ENCODE measurements at regions not wholly inside any gene's neighbourhood (a gene's known extent, or its start where the extent isn't known, plus 50 kb on each side); places are given as distances from the start of the nearest gene placed in this dataset.

GRCh38 chr3:156614642-156615511 is 59.5 kb upstream of the TIPARP start:
- Histone ChIP-seq H3K4me3 (no peak overlapping the region), H3F3A (ENCODE audit: low read depth) (no peaks in the 10 kb centered on the region), H3K27me3 (no peaks in the 10 kb centered on the region), H3K79me2 (ENCODE audit: low read depth) (no peaks in the 10 kb centered on the region), H3K9me3 (ENCODE audit: low read depth) (no peaks in the 10 kb centered on the region), H4K20me1 (ENCODE audit: low read depth) (no peaks in the 10 kb centered on the region), H3K9ac (no peak overlapping the region), H3K36me3 (no peaks in the 10 kb centered on the region), H3K27ac (no peak overlapping the region), H3K4me2 (no peak overlapping the region), H2AFZ (replicated peaks) (no peak overlapping the region), H3K4me1 (peaks cover 3% of the 10 kb centered on the region)
- Mint-ChIP-seq H3K27me3 (ENCODE audit: insufficient read depth, low read depth) (no peaks in the 10 kb centered on the region), H3K36me3 (no peaks in the 10 kb centered on the region), H3K27ac (no peak overlapping the region), H3K9me3 (no peaks in the 10 kb centered on the region), H3K4me1 (peaks cover 14% of the 10 kb centered on the region), H3K4me3 (no peak overlapping the region)
- DNase-seq (ENCODE audit: low spot score), result no peak
- TF ChIP-seq CTCF (IDR thresholded peaks at IDR 0.05) (no peak), EZH2phosphoT487 (IDR thresholded peaks at IDR 0.05) (no peak), EZH2 (IDR thresholded peaks at IDR 0.05) (no peak)

DNA sequence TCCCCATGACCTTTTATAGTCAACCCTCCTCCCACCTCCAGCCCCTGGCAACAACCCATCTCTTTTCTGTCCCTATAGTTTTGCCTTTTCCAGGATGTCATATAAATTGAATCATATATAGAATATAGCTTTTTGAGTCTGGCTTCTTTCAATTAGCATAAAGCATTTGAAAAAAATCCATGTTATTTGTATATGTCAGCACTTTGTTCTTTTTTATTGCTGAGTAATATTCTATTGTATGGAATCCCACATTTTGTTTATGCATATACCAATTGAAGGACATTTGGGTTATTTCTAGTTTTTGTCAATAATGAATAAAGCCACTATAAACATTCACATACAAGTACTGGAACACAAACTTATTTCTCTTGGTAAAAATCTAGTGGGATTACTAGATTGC is 58.0 kb upstream of the SSR3 start:
- Histone ChIP-seq H3F3A (ENCODE audit: low read depth) (no peaks in the 10 kb centered on the region), H3K4me1 (peaks cover 3% of the 10 kb centered on the region), H3K79me2 (ENCODE audit: low read depth) (no peaks in the 10 kb centered on the region), H4K20me1 (ENCODE audit: low read depth) (no peaks in the 10 kb centered on the region), H3K27ac (no peak overlapping the region), H3K4me2 (no peak overlapping the region), H3K9ac (no peak overlapping the region), H3K36me3 (no peaks in the 10 kb centered on the region), H3K9me3 (ENCODE audit: low read depth) (no peaks in the 10 kb centered on the region), H2AFZ (replicated peaks) (no peak overlapping the region), H3K4me3 (no peak overlapping the region), H3K27me3 (peaks cover 6% of the 10 kb centered on the region)
- Mint-ChIP-seq H3K36me3 (no peaks in the 10 kb centered on the region), H3K27me3 (ENCODE audit: insufficient read depth, low read depth) (no peaks in the 10 kb centered on the region), H3K4me3 (no peak overlapping the region), H3K4me1 (peaks cover 31% of the 10 kb centered on the region), H3K9me3 (no peaks in the 10 kb centered on the region), H3K27ac (no peak overlapping the region)
- no peak for DNase-seq (ENCODE audit: low spot score)
- TF ChIP-seq CTCF (IDR thresholded peaks at IDR 0.05) (no peak), EZH2 (IDR thresholded peaks at IDR 0.05) (no peak), EZH2phosphoT487 (IDR thresholded peaks at IDR 0.05) (no peak)

- H3K36me3 ChIP-seq, result no peaks in the 10 kb centered on the region
- H3K4me1 ChIP-seq, result peaks cover 3% of the 10 kb centered on the region
- no peak overlapping the region for H3K4me2 ChIP-seq
- no peak for TF ChIP-seq EZH2 (IDR thresholded peaks at IDR 0.05)
- H3K27me3 ChIP-seq, result peaks cover 15% of the 10 kb centered on the region
- peaks cover 31% of the 10 kb centered on the region for H3K4me1 Mint-ChIP-seq
- H3K4me3 ChIP-seq, result no peak overlapping the region
- H3F3A ChIP-seq (ENCODE audit: low read depth), result no peaks in the 10 kb centered on the region
- no peak overlapping the region for H3K9ac ChIP-seq
- H2AFZ ChIP-seq (replicated peaks), result no peak overlapping the region
- no peak overlapping the region for H3K4me3 Mint-ChIP-seq
- no peaks in the 10 kb centered on the region for H3K9me3 Mint-ChIP-seq
- no peaks in the 10 kb centered on the region for H3K79me2 ChIP-seq (ENCODE audit: low read depth)
- no peaks in the 10 kb centered on the region for H3K36me3 Mint-ChIP-seq
- no peaks in the 10 kb centered on the region for H3K9me3 ChIP-seq (ENCODE audit: low read depth)
- H3K27ac ChIP-seq, result no peak overlapping the region
- no peaks in the 10 kb centered on the region for H3K27me3 Mint-ChIP-seq (ENCODE audit: insufficient read depth, low read depth)
- no peaks in the 10 kb centered on the region for H4K20me1 ChIP-seq (ENCODE audit: low read depth)
- no peak overlapping the region for H3K27ac Mint-ChIP-seq
- no peak for DNase-seq (ENCODE audit: low spot score)
These were observed 57.1 kb upstream of the SSR3 start for GRCh38 chr3:156611870-156612494.

GRCh38 chr3:156610154-156610553 is 55.2 kb upstream of the SSR3 start:
- H3K79me2 ChIP-seq (ENCODE audit: low read depth), result no peaks in the 10 kb centered on the region
- H3K27ac ChIP-seq, result no peak overlapping the region
- peaks cover 12% of the 10 kb centered on the region for H3F3A ChIP-seq (ENCODE audit: low read depth)
- H3K36me3 Mint-ChIP-seq, result no peaks in the 10 kb centered on the region
- TF ChIP-seq EZH2 (IDR thresholded peaks at IDR 0.05) (no peak), EZH2phosphoT487 (IDR thresholded peaks at IDR 0.05) (no peak), CTCF (IDR thresholded peaks at IDR 0.05) (no peak)
- peaks cover 42% of the 10 kb centered on the region for H3K4me1 Mint-ChIP-seq
- H3K4me2 ChIP-seq, result no peak overlapping the region
- H4K20me1 ChIP-seq (ENCODE audit: low read depth), result no peaks in the 10 kb centered on the region
- H3K9me3 ChIP-seq (ENCODE audit: low read depth), result no peaks in the 10 kb centered on the region
- peaks cover 22% of the 10 kb centered on the region for H3K27me3 ChIP-seq
- H3K9me3 Mint-ChIP-seq, result no peaks in the 10 kb centered on the region
- no peak overlapping the region for H3K4me3 Mint-ChIP-seq
- H3K27ac Mint-ChIP-seq, result no peak overlapping the region
- H2AFZ ChIP-seq (replicated peaks), result no peak overlapping the region
- no peak overlapping the region for H3K4me3 ChIP-seq
- H3K27me3 Mint-ChIP-seq (ENCODE audit: insufficient read depth, low read depth), result peaks cover 4% of the 10 kb centered on the region
- H3K4me1 ChIP-seq, result peaks cover 7% of the 10 kb centered on the region
- H3K36me3 ChIP-seq, result no peaks in the 10 kb centered on the region
- DNase-seq (ENCODE audit: low spot score), result no peak
- no peak overlapping the region for H3K9ac ChIP-seq
